Fibroblast of upper back skin (primary cell): ENCODE measurements at regions not wholly inside any gene's neighbourhood (a gene's known extent, or its start where the extent isn't known, plus 50 kb on each side); places are given as distances from the start of the nearest gene placed in this dataset.
"Not testable (repeated sequence)": the region's sequence is repeated elsewhere in the genome, so short reads cannot be mapped to it uniquely, and the experiment has no call there.

Source experiments
- DNase-seq: peaks from one replicate; pipeline ENCODE4 v3.0.0-alpha.2; 2013

DNA sequence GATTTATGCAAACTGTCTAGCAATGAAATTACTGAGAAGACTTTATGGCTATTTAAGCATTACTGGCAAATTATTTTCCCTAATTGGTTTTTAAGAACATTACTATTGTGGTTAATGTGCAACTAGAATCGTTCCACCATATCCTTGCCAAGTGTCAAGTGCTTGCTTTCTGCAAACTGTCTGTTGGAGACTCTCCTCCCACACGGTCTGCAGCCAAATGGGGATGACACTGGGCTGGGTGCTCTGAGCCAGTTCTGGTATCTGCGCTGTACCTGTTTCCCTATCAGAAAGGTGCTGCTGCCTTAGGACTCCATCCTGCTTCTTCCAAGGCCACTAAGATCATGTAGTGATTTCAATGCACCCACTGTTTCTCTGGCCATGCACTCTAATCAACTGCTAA, 110.4 kb downstream of the RAMP3 start:
- DNase-seq = no peak

DNA sequence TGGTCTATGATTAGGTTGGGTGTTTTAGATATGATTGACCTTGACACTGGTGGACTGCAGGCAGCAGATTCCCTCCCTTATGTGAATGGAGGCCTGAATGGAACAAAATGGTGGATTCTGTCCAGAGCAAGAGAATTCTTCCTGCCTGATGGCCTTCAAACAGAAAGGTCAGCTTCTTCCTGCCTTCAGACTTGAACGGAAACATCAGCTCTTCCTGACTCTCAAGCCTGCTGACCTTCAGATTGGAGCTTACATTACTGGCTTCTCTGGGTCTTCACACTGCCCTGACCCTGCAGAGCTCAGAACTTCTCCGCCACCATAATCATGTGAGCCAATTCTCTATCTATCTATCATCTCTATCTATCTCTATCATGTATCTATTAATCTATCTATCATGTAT, 111.6 kb downstream of the RAMP3 start:
- no peak for DNase-seq

DNA sequence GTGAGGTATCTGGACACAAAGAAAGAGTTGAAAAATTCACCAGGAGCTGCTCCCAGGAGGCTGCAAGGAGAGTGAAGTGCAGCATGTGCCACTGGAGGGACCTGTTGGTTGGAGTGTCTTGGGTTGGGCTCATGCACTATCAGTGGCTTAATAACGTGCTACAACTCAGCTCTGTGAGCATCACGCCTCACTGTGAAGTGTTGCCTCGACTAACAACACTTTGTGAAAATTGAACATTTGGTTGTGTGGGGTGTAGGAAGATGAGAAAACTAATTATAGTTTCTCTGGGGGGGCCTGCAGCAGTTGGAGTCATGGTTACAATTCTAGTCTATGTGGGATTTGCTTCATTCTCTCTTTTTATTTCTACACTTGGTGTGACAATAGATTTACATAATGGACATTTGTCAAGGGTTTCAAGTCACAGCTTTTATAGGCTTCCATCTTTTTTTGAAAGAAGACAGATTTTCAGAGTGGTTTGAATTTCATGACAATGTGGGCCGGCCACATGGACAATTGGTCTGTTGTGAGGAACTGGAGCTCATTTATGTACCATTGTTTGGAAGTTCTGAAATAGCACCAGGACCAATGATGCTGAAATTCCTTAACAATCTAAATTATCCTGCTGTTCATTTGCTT, 121.3 kb downstream of the RAMP3 start:
- DNase-seq = no peak

DNA sequence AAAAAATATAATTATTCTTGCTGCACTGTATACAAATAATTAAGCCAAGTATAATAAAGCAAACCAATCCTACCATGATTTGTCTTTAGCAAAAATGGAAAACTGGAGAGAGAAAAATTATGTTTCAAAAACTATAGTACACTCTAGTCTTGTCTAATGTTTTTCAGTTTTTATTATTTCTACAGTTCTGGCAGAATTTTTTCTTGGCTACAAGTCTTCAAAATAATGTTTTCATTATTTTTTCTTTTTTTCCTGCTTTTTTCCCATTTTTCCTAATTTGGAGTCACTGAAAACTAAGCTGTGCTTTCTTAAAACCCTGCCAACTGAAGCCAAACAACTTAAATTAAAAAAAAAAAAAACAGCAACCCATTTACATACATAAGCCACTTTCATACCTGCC, 132.0 kb downstream of the RAMP3 start:
- DNase-seq = not testable (repeated sequence)

DNA sequence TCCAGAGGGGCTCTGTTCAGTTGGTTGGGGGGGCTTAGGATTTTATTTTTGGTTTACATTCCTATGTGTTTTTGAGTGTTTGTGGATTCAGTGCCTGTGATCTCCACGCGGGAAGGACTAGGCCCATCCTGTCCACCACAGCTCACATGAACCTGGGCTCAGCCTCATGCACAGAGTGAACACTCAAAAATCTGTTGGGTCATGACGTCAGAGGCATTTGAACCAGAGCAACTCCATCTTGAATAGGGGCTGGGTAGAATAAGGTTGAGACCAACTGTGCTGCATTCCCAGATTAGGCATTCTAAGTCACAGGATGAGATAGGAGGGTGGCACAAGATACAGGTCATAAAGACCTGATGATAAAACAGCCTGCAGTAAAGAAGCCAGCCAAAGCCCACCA, 133.3 kb downstream of the RAMP3 start:
- no peak for DNase-seq

DNA sequence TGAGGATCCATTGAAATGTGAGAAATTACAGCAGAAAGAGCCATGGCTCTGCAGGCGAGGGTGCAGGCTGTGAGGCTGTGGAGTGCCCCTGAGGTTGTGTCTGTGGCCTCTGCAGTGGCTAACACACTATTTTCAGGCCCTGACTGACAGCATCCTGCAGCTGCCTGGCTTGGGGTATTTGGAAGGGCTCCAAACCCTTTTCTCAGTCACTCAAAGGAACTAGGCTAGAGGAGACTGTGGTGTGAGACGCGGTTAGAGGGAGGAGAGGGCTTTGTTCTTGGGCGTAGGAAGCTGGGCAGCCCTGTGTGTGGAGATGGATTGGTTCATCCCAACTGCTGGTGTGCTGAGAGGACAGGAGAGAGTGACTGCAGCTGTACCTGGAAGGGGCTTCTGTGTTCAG, 134.9 kb downstream of the RAMP3 start:
- no peak for DNase-seq

DNA sequence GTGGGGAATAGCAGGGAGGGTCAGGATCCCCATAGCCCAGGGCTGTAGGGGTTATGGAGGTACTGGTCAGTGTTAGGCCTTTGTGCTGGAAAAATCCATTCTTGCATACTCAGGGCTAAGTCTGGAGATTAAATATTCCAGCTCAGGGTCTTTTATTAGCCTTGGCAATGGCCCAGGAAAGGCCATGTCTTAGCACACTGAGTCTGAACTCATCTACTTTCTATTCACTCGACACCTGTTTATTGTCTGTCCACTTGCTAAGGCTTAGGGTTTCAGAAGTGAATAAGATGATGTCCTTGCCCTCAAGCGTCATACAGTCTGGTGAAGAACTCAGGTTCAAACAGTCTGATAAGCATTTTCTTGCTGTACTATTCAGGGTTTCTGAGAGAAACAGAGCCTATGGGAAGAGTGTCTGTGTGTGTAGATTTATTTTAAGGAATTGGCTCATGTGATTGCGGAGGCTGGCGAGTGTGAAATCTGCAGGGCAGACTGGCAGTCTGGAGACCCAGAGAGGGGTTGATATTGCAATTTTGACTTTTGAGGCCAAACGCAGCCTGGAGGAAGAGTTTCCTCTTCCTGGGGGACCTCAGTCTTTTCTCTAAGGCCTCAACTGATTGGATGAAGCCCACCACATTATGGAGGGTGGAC, 135.8 kb downstream of the RAMP3 start:
- no peak for DNase-seq

DNA sequence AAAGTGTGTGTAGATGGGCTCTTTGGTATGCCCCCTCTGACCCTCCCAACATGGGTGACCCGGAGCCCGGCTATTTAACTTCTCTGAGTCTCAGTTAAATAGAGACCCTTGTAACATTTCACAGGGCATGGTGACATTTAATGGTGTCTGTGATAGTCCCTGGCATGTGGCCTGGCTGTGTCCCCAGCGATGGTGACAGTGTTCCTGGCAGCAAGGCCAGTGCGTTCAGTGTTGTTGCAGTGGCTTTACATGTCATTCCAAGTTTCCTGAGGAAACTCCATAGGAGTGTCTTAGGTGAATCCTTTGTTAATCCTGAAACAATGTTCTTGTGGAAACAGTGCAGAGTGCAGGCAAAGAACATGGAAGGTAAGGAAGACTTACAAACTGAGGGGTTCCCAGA, 137.0 kb downstream of the RAMP3 start:
- DNase-seq = no peak

DNA sequence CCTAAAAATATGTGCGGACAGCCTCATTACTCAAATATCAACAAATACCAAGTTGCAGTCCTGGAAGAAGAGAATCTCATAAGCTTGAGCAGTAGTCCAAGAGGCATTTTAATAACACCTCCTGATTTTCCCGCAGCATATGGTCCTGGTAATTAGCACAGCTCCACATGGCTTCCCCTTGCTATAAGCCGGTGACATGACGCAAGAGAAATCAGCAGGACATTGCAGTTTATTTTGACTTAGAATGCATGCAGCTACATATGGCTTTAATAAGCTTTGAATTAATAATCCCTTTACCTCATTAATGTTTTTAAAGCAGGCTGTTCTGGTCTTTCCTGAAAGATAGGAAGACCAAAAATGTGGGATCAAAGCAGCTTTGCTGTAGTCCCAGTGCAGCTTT, 137.6 kb downstream of the RAMP3 start:
- DNase-seq = no peak

DNA sequence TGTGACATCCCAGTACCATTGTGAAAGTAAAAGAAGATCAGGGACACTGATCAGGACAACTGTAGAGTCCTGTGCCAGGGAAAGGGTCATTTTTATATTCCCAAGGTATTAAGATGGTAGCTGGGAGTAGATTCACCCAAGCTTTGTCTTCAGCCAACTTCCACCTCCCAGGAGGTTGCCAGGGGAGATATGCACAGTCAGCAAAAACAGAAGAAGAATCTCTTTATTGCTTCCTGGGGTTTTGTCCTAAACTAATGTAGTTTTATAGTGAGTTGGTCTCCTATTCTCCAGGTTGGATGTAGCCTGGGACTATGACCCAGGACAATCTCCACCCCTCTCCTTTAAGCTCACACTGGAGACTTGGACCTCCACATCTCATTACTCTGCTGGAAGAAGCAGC, 139.2 kb downstream of the RAMP3 start:
- no peak for DNase-seq

DNA sequence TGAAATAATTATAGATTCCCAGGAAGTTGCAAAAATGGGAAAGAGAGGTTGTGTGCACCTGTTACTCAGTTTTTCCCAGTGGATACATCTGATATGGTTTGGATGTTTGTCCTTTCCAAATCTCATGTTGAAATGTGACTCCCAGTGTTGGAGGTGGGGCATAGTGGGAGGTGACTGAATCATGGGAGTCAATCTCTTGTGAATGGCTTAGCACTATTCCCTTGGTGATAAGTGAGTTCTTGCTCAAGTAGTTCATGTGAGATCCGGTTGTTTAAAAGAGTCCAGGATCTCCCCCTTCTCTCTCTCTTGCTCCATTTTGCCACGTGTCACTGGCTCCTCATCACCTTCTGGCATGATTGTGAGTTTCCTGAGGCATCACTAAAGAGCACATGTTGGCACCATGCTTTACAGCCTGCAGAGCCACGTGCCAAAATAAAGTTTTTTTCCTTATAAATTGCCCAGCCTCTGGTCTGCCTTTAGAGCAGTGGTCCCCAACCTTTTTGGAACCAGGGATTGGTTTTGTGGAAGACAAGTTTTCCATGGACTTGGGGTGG, 149.2 kb downstream of the RAMP3 start:
- no peak for DNase-seq

DNA sequence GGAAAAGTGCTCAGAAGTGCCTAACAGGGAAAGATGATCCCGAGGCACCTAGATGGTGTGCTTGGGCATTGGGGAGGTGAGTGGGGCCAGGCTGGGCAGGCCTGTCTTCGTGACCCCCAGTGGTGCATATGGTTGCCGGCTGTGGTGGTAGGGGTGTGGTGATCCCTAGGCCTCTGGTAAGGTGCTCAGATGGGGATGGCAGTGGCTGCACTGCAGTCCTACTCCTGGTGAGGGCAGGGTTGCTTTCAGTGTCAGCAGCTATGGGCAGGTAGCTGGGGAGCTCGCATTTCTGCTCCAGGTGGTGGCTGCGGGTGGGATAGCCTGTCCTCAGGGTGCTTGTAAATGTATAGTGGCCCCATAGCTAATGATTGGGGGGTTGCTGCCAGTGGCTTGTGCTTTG, 154.0 kb downstream of the RAMP3 start:
- no peak for DNase-seq

DNA sequence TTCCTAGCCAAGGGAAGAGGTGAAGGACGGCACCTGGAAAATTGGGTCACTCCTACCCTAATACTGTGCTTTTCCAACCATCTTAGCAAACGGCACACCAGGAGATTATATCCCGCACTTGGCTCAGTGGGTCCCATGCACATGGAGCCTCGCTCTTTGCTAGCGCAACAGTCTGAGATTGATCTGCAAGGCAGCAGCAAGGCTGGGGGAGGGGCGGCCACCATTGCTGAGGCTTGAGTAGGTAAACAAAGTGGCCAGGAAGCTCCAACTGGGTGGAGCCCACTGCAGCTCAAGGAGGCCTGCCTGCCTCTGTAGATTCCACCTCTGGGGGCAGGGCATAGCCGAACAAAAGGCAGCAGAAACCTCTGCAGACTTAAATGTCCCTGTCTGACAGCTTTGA, 157.9 kb downstream of the RAMP3 start:
- not testable (repeated sequence) for DNase-seq

DNA sequence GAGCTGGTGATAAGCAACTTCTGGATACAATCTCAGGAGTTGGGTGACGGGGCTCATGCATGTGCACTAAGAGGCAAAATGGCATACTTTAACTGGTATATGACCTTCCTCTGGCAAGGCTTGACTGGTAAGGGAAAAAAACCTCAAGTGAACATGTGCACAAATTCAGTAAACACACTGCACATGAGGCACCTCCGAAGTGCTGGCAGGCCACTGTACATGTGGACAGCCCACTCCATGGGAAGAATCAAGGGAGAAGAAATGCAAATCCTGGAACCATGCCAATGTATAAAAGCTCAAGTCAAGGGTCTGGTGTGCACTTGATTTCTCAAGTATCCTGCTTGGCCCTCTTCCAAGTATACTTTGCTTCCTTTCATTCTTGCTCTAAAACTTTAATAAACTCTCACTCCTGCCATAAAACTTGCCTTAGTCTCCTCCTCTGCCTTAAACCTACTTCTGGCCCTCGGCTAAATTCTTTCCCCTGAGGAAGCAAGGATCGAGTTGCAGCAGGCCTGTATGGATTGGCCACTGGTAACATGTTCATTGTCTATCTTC, 167.2 kb downstream of the RAMP3 start:
- no peak for DNase-seq

DNA sequence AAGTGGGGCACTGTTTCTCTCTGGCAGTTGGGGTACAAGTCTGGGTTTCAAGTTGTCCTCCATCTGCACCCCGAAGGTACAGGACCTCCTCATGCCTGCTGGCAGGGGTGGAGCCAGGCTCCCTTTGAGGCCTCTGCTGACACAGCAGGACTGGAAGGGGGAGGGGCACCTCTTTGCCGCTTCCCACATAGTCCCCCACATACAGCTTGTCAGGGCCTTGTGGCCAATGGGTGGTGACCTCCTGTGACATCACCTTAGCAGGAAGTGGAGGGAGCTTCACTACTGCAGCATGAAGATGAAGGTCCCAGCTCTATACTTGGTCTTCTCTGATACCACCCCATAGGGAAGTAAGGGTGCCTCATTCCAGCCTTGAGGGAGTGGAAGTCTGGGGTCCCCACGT, 167.8 kb downstream of the RAMP3 start:
- DNase-seq = no peak

DNA sequence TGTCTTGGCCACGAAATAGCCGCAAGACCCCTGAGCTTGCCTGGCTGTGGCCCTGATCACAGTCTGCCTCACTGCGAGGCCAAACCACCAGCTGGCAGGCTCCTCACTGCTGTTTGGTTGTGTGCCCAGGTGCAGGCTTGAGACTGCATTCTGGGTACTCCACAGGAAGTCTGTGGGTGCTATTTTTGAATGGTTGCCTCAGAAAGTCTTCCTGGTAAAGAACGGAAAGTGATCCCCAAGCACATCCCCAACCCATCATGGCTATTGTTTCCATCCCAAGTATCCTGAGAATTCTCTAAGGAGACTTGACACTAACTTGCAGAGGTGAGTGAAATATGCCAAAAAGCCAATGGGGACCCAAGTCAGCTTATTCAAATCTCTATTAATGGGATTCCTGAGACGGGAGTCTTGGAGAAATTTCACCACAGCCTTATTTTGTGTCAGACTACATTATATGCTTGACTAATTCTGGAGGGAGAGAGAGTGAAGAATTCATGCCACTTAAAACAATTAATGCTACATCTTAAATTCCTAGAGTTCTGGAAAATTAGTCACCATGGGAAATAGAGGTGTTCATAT, 170.9 kb downstream of the RAMP3 start:
- DNase-seq = no peak

DNA sequence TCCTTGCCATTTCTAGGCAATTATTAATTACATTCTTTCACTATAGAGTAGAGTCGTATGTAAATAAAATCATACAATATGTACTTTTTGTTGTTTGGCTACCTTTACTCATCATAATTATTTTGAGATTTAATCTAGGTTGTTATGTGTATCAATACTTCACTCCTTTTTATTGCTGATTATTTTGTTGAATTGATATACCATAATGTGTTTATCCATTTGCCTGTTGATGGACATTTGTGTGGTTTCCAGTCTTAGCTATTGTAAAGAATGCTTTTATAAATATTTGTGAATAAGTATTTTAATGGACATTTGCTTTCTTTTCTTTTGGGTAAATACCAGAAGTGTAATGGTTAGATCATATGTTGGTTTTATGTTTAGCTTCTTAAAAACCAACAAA, 174.0 kb downstream of the RAMP3 start:
- no peak for DNase-seq

DNA sequence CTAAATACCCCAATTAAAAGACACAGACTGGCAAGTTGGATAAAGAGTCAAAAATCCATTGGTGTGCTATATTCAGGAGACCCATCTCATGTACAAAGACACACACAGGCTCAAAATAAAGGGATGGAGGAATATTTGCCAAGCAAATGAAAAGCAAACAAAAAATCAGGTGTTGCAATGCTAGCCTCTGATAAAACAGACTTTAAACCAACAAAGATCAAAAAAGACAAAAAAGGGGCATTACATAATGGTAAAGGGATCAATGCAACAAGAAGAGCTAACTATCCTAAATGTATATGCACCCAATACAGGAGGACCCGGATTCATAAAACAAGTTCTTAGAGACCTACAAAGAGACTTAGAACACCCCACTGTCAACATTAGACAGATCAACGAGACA, 177.4 kb downstream of the RAMP3 start:
- not testable (repeated sequence) for DNase-seq

DNA sequence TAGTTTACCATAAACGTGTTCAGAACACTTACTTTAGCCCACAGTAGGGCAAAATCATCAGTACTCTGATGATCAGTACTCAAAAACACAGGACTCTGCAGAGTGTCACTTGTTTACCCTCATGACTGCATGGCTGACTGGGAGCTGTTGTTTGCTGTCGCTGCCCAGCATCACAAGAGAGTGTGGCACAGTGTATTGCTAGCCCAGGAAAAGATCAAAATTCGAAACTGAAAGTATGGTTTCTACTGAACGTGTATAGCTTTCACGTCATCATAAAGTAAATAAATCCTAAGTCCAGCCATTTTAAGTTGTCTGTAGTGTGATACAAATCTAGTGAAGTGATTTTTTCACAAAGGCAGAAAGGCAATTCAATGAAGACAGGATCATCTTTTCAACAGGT, 184.6 kb downstream of the RAMP3 start:
- DNase-seq = no peak

DNA sequence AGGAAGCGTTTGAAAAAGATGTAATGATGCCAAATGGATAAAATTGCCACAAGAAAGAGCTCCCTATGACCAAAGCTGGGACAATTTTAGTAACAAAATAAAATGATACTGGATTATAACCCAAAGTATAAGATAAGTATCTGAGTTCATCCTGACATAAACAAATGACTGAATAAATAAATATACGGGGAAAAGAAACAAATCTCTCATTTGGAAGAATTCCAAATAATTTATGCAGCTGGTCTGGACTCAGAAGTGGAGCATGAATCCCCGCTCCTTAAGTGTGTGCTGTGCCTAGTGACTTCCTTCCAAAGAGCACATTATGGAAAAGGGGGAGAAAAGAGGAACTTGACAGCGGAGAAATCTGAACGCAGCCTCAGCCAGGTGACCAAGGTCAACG, 186.2 kb downstream of the RAMP3 start:
- no peak for DNase-seq

DNA sequence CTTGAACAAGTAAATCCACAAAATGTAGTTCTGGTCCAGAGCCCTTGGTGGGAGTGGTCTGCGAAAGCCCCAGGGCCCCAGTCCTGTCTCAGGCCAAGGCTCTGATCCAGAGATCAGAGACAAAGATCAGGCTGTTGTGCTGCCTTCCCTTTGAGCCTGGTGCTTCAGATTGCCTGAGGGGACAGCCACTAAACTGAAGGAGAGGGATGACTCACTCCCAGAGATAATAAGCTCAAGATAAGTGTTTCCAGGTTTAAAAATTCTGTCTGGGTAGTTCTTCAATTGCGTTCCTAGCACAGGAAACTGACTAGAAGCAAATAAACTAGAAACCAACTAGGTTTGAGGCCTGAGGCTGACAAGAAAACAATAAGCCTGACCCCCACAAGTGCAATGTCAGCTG, 190.2 kb downstream of the RAMP3 start:
- DNase-seq = peak; percentile 19

DNA sequence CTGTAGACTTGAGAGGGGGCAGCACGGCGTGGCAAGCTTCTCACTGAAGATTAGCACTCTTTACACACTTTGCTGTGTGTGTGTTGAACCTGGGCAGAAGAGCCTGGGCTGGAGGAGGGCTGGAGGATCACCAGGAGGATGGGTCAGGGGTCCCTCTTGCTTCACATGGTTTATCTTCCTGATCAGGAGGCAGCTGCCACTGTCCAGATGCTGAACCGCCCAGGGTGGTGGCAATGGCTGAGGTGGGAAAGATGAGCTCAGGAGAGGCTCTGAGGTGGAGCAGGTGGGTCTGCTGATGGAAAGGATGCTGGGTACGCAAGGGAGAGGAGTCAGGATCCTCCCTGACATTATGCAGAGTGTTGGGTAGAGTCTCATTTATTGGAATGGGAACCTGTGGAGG, 191.5 kb downstream of the RAMP3 start:
- DNase-seq = no peak

DNA sequence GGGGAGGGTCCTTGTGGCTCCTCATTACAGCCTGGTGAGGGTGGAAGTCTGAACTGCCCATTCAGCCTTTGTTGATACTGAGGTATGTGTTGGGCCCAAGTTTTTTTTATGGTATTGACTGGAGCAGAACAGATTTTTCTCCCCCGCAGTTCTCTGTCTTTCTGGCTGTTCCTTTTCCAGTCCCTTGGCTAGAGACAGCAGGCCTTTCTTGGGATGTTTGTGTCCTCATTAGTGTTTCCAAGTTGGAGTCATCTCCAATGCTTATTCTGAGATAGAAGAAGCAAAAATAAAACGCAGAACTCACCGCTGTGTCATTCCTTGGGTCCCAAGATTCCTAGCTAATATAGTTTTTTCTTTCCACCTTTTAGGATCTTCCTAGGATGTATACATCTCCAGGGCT, 193.3 kb downstream of the RAMP3 start:
- DNase-seq = no peak

DNA sequence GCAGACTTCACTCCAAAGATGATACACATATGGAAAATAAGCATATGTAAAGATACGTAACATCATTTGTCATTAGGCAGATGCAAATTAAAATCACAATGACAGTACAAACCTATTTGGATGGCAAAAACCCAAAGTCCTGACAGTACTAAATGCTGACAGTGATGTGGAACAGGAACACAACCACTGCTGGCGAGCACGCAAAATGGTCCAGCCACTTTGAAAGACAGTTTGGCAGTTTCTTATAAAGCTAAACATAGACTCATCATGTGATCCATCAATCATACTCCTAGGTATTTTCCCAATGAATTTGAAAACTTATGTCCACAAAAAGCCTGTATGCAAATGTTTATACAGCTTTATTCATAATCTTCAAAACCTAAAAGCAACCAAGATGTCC, 200.7 kb downstream of the RAMP3 start:
- DNase-seq = no peak
